HFFc6 (cell line): ENCODE measurements at regions not wholly inside any gene's neighbourhood (a gene's known extent, or its start where the extent isn't known, plus 50 kb on each side); places are given as distances from the start of the nearest gene placed in this dataset.
"Not testable (repeated sequence)": the region's sequence is repeated elsewhere in the genome, so short reads cannot be mapped to it uniquely, and the experiment has no call there.

Experiments
- DNase-seq: peaks from one replicate; pipeline ENCODE4 v3.0.0-alpha.2; 2018
- H3K27ac Mint-ChIP-seq: 2 replicates; pipeline ENCODE4 v1.8.0; 2020; ENCODE audit warnings: mild to moderate bottlenecking, mixed read lengths
- H3K27me3 Mint-ChIP-seq: 2 replicates; pipeline ENCODE4 v1.8.0; 2021; ENCODE audit warnings: mild to moderate bottlenecking, moderate library complexity, mixed read lengths; ENCODE audit not compliant: insufficient read depth
- H3K36me3 Mint-ChIP-seq: 2 replicates; pipeline ENCODE4 v1.8.0; 2021; ENCODE audit warnings: low read depth, mixed read lengths
- H3K4me1 Mint-ChIP-seq: 2 replicates; pipeline ENCODE4 v1.8.0; 2020; ENCODE audit warnings: low read depth, mixed read lengths
- H3K4me3 Mint-ChIP-seq: 2 replicates; pipeline ENCODE4 v1.8.0; 2020; ENCODE audit warnings: mild to moderate bottlenecking, moderate library complexity, mixed read lengths
- H3K9me3 Mint-ChIP-seq: 2 replicates; pipeline ENCODE4 v1.8.0; 2020; ENCODE audit warnings: mild to moderate bottlenecking, mixed read lengths
- TF ChIP-seq, protein P1 (sequence below): fragments of 200-600 bp; sonication (generic); IDR thresholded peaks from 2 replicates; pipeline ENCODE4 v1.5.0; 2021; ENCODE audit warnings: antibody characterized with exemption, mild to moderate bottlenecking

DNA sequence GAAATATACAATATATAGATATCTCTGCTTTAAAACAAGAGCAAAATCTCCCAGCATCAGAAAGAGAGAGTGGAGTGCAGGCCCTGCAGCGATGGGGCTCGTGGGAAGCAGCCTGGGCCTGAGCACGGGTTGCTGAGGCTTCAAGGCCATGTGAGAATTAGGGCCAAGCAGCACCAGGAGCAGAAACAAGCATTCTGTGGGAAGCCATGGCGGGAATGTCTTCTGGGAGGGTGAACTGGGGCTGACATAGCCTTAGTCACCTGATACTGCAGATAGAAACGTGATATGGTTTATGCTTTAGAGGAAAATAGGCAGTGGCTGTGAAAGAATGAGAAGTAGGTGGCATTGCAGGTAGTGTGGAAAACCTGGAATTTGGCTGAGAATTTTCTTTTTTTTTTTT, 472.3 kb downstream of the IRS2 start:
- H3K9me3 Mint-ChIP-seq = peaks cover 10% of the 10 kb centered on the region; the same call in 1 of the 2 replicates
- H3K27ac Mint-ChIP-seq = no peak overlapping the region
- no peak overlapping the region for H3K4me3 Mint-ChIP-seq
- TF ChIP-seq, protein P1, sequence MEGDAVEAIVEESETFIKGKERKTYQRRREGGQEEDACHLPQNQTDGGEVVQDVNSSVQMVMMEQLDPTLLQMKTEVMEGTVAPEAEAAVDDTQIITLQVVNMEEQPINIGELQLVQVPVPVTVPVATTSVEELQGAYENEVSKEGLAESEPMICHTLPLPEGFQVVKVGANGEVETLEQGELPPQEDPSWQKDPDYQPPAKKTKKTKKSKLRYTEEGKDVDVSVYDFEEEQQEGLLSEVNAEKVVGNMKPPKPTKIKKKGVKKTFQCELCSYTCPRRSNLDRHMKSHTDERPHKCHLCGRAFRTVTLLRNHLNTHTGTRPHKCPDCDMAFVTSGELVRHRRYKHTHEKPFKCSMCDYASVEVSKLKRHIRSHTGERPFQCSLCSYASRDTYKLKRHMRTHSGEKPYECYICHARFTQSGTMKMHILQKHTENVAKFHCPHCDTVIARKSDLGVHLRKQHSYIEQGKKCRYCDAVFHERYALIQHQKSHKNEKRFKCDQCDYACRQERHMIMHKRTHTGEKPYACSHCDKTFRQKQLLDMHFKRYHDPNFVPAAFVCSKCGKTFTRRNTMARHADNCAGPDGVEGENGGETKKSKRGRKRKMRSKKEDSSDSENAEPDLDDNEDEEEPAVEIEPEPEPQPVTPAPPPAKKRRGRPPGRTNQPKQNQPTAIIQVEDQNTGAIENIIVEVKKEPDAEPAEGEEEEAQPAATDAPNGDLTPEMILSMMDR = no peak
- H3K4me1 Mint-ChIP-seq = peaks cover 8% of the 10 kb centered on the region
- H3K36me3 Mint-ChIP-seq = peaks cover 11% of the 10 kb centered on the region; the same call in 1 of the 2 replicates
- peaks cover 7% of the 10 kb centered on the region for H3K27me3 Mint-ChIP-seq
- no peak for DNase-seq

DNA sequence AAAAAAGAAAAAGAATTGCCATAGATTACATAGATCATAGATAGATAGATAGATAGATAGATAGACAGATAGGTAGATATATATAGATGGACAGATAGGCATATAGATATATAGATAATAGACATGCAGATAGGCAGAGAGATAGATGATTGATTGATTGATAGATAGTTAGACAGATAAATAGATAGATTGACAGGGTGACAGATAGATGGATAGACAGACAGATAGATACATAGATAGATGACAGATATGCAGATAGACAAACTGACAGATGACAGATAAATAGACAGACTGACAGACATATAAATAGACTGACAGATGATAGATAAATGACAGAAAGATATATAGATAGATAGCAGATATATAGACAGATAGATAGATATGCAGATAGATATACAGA, 474.0 kb downstream of the IRS2 start:
- Mint-ChIP-seq H3K36me3 (0 out of 2 replicates have a peak, but pooled peaks cover 5% of the 10 kb centered on the region), H3K27ac (no peak overlapping the region), H3K4me3 (no peak overlapping the region), H3K9me3 (peaks cover 3% of the 10 kb centered on the region; the same call in 1 of the 2 replicates), H3K27me3 (peaks cover 7% of the 10 kb centered on the region), H3K4me1 (peaks cover 8% of the 10 kb centered on the region)
- DNase-seq = no peak
- TF ChIP-seq, protein P1 = no peak

DNA sequence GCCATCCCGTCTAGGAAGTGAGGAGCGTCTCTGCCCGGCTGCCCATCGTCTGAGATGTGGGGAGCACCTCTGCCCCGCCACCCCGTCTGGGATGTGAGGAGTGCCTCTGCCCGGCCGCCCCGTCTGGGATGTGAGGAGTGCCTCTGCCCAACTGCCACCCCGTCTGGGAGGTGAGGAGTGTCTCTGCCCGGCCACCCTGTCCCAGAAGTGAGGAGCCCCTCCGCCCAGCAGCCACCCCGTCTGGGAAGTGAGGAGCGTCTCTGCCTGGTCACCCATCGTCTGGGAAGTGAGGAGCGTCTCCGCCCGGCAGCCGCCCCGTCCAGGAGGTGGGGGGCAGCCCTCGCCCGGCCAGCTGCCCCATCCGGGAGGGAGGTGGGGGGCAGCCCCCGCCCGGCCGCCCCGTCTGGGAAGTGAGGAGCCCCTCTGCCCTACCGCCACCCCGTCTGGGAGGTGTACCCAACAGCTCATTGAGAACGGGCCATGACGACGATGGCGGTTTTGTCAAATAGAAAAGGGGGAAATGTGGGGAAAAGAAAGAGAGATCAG, 474.9 kb downstream of the IRS2 start:
- not testable (repeated sequence) for H3K4me3 Mint-ChIP-seq, H3K27ac Mint-ChIP-seq, H3K36me3 Mint-ChIP-seq, H3K9me3 Mint-ChIP-seq, DNase-seq, H3K27me3 Mint-ChIP-seq, H3K4me1 Mint-ChIP-seq

DNA sequence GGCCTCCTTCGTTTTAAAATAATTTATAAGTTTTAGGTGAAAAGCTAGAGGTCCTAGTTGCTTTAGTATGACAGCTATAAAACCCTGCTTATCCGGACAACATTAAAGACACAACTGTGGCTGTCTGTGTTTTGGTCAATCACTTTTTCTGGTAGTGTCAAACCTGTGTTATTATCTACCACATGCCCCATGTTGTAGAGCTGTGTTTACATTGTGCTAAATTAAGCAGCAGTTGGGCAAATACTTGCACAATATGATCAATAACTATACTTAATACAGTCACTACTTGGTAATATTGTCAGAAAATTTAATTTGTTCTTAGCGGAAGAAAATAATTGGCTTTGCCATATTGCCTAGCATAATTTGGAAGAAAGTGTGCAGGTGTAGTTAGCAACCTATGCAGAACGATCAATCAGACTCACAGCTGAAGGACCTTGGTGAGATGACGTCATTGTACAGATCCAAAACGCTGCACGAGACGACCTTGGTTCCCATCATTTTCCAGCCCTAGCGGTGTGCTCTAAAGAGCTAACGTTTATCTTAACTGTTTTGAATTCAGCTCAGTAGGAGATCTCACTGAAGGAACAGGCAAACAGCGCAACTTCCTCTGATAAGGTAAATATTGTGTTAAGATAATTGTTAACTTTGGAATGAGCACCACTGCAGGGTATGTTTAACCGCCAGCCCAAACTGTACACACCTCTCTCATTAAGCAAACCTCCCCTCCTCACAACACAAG, 476.6 kb downstream of the IRS2 start:
- no peak overlapping the region for H3K27ac Mint-ChIP-seq
- no peak for DNase-seq
- no peak overlapping the region for H3K4me3 Mint-ChIP-seq
- H3K9me3 Mint-ChIP-seq = no peaks in the 10 kb centered on the region
- TF ChIP-seq, protein P1 = no peak
- H3K4me1 Mint-ChIP-seq = no peaks in the 10 kb centered on the region; the same call in 1 of the 2 replicates
- H3K27me3 Mint-ChIP-seq = peaks cover 3% of the 10 kb centered on the region
- H3K36me3 Mint-ChIP-seq = no peaks in the 10 kb centered on the region

DNA sequence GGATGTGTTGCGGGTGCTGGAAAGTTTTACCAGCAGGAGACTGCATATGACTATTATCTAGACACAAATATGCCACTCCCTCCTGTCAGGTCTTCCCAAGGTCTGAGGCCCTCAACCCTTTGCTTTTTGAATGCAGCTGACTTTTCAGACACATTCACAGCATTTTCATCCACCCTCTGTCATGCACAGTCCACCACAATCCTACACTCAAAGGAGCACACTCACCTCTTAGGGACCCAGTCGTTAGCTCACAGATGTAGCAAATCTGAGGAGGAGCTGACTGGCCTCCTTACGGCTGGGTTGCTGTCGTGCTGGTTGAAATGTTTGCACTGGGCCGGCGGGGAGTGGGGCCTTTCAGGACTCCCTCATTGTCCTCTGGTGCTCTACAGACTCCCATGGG, 479.4 kb downstream of the IRS2 start:
- Mint-ChIP-seq H3K4me3 (no peak overlapping the region), H3K27ac (no peak overlapping the region), H3K4me1 (no peaks in the 10 kb centered on the region), H3K27me3 (peaks cover 2% of the 10 kb centered on the region; the same call in 1 of the 2 replicates), H3K9me3 (no peaks in the 10 kb centered on the region), H3K36me3 (no peaks in the 10 kb centered on the region)
- no peak for DNase-seq
- TF ChIP-seq, protein P1 = no peak

DNA sequence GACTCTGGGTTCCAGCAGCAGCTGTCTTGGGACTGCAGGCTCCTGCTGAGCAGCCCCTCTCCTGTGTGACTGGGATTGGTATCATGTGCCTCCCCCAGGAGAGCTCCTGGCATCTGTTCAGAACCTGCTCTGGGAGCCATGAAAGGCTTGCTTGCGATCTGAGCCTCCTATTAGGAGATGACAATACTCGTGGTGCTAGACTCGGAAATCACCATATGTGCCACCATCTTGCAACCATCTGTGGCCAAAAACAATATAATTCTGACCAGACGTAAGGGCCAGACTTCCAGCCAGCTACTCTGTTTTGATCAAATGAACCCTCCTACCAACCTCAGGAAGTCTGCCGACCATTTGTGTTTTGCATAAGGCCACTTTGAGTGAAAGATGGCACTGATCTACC, 484.7 kb downstream of the IRS2 start:
- no peak overlapping the region for H3K27ac Mint-ChIP-seq
- TF ChIP-seq, protein P1 = no peak
- H3K4me1 Mint-ChIP-seq = peaks cover 23% of the 10 kb centered on the region

More for the DNA sequence above, 484.7 kb downstream of the IRS2 start:
- H3K27me3 Mint-ChIP-seq = peaks cover 3% of the 10 kb centered on the region; the same call in 1 of the 2 replicates
- H3K4me3 Mint-ChIP-seq = no peak overlapping the region
- H3K9me3 Mint-ChIP-seq = no peaks in the 10 kb centered on the region
- no peak for DNase-seq
- no peaks in the 10 kb centered on the region for H3K36me3 Mint-ChIP-seq
